ENCODE measurements at regions not wholly inside any gene's neighbourhood (a gene's known extent, or its start where the extent isn't known, plus 50 kb on each side); places are given as distances from the start of the nearest gene placed in this dataset.

- TF ChIP-seq CTCF (IDR thresholded peaks at IDR 0.05), result no peak
- no peak for TF ChIP-seq POLR2A (IDR thresholded peaks at IDR 0.05)
Measured at GRCh38 chr11:38972220-38972619, 2374.2 kb upstream of the RAG2 start.

Data from ovary (tissue), 3 donors.